Peyer's patch (tissue), 4 donors: ENCODE measurements at regions not wholly inside any gene's neighbourhood (a gene's known extent, or its start where the extent isn't known, plus 50 kb on each side); places are given as distances from the start of the nearest gene placed in this dataset.

ENCODE experiments used
- DNase-seq, 3 donors: peaks; one replicate each; pipeline ENCODE4 v3.0.0-alpha.2; 2017 to 2019
- H3K27ac ChIP-seq, 4 donors: fragments of 200-600 bp; sonication (generic); one replicate each; pipeline ENCODE4 v1.5.1; 2016 to 2019
- H3K27me3 ChIP-seq, 2 donors: fragments of 200-600 bp; sonication (generic); one replicate each; pipeline ENCODE4 v1.5.1; 2019
- H3K36me3 ChIP-seq, 3 donors: fragments of 200-600 bp; sonication (generic); one replicate each; pipeline ENCODE4 v1.5.1; 2016 to 2019
- H3K4me1 ChIP-seq, 4 donors: fragments of 200-600 bp; sonication (generic); one replicate each; pipeline ENCODE4 v1.5.1; 2016 to 2019
- H3K4me3 ChIP-seq, 4 donors: fragments of 200-600 bp; sonication (generic); 1 replicate in 3 of 4; 2 replicates in 1 of 4; pipeline ENCODE4 v1.5.1; 2016 to 2019; ENCODE audit warnings: mild to moderate bottlenecking in 1 of 4
- H3K9me3 ChIP-seq, 4 donors: fragments of 200-600 bp; sonication (generic); one replicate each; pipeline ENCODE4 v1.5.1; 2016 to 2019; ENCODE audit warnings: mild to moderate bottlenecking in 1 of 4
- POLR2A ChIP-seq, 2 donors: fragments of 450-650 bp; IDR thresholded peaks; one replicate each; pipeline ENCODE4 v1.5.1; 2017; ENCODE audit warnings: antibody characterized with exemption in 2 of 2, mild to moderate bottlenecking in 2 of 2, moderate library complexity in 2 of 2
- TF ChIP-seq, protein P1 (sequence below), 6 experiments: fragments of 450-650 bp in 4 of 6; fragments of 200-600 bp in 2 of 6; sonication (generic) in 1 of 6; IDR thresholded peaks; one replicate each; pipeline ENCODE4 v1.5.1; 2017 to 2019; ENCODE audit warnings: antibody characterized with exemption in 6 of 6, mild to moderate bottlenecking in 3 of 6, moderate library complexity in 1 of 6

DNA sequence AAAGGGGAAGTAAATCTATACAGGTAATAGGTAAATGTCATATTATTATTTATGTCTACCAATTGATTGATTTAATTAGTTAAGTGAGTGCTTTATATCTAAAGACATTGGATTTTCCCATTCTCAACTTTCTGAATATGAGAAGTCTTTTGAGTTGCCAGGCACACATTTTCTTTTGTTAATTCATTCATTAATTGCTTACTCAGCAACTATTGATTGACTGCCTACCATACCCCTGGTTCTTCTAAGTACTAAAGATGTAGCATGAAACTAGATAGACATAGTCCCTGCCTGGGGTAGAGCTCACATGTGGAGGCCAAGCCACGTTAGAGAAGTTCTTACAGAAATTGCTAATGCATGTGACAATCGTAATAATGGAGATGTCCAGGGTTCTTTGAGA, 253.1 kb upstream of the LYZL1 start:
- DNase-seq, result no peak
- no peaks in the 10 kb centered on the region for H3K4me1 ChIP-seq
- no peaks in the 10 kb centered on the region for H3K9me3 ChIP-seq
- H3K27ac ChIP-seq, result no peak overlapping the region
- no peaks in the 10 kb centered on the region for H3K36me3 ChIP-seq
- H3K27me3 ChIP-seq, result no peaks in the 10 kb centered on the region
- H3K4me3 ChIP-seq, result no peak overlapping the region
- no peak for TF ChIP-seq POLR2A (IDR thresholded peaks at IDR 0.05)

DNA sequence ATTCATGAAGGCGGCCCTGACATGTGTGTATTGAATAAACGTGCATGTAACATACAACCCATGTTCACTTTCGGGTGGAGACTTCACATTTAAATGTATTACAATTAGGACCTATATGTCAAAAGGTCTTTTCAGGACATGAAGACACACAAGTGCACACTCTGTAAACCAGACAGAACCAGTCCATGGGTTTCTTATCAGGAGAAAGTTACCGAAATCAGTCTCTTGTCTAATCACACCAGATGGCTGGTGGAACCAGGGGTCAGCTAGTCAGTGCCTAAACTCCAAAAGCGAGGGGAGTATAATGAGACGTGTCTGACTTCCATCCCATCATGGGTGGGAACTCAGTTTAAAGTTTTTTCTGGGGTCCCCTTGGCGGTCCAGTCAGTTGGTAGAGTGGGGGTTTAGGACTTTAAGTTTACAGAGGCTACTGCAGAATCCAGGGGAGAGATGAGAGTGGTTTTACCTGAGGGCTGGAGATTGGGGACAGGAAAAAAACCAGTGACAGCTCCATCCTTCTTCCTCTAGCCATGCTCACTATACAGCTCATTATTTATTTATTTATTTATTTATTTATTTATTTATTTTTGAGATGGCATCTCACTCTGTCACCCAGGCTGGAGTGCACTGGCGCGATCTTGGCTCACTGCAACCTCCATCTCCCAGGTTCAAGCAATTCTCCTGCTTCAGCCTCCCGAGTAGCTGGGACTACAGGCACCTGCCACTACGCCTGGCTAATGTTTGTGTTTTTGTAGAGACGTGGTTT, 251.3 kb upstream of the LYZL1 start:
- no peaks in the 10 kb centered on the region for H3K36me3 ChIP-seq
- TF ChIP-seq, protein P1, sequence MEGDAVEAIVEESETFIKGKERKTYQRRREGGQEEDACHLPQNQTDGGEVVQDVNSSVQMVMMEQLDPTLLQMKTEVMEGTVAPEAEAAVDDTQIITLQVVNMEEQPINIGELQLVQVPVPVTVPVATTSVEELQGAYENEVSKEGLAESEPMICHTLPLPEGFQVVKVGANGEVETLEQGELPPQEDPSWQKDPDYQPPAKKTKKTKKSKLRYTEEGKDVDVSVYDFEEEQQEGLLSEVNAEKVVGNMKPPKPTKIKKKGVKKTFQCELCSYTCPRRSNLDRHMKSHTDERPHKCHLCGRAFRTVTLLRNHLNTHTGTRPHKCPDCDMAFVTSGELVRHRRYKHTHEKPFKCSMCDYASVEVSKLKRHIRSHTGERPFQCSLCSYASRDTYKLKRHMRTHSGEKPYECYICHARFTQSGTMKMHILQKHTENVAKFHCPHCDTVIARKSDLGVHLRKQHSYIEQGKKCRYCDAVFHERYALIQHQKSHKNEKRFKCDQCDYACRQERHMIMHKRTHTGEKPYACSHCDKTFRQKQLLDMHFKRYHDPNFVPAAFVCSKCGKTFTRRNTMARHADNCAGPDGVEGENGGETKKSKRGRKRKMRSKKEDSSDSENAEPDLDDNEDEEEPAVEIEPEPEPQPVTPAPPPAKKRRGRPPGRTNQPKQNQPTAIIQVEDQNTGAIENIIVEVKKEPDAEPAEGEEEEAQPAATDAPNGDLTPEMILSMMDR (IDR thresholded peaks at IDR 0.05), result no peak
- no peak for TF ChIP-seq POLR2A (IDR thresholded peaks at IDR 0.05)
- H3K9me3 ChIP-seq, result no peaks in the 10 kb centered on the region
- DNase-seq, result no peak
- no peaks in the 10 kb centered on the region for H3K27me3 ChIP-seq
- no peak overlapping the region for H3K27ac ChIP-seq
- no peak overlapping the region for H3K4me3 ChIP-seq
- no peaks in the 10 kb centered on the region for H3K4me1 ChIP-seq

DNA sequence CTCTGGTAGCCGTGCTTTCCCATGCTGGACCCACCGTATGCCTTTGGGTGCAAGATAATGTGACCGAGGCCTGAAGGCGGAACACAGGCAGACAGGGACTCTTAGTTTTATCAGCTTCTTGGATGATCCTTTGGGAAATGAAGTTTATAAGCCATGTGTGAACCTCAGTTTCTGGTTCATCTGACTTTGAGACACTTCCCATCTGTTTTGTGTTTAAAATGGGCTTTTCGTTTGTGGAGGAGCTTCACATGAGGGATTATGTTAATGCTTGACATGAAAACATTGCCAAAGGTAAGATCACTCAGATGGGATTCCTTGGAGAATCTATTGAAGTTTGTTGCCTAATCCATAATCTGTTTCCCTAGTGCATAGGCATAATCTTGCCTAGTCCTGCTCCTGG, 249.8 kb upstream of the LYZL1 start:
- no peak overlapping the region for H3K4me3 ChIP-seq

DNA sequence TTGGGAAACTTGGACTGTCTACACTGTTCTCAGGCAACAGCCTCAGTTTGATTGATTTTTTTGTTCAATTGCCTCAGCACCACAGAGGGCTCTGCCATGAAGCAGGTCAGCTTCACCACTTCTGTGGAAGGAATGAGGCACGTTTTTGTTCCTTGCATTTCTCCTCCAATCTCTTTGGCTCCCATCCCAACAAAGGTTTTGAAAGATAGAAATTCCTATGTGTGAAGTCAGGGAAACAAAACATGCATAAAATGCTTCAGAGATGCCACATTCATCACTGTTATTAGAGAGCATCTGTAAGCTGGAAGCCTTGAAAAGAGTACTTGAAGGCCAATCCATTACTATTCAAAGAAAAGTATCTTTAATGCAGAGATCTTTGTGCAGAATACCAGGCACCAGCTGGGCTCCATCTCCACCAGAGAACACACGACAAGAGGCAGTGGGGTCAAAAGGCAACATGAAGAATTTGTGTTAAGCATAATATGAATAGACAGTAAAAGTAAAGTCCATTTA, 249.1 kb upstream of the LYZL1 start:
- no peak overlapping the region for H3K27ac ChIP-seq
- H3K27me3 ChIP-seq, result no peaks in the 10 kb centered on the region
- no peak for TF ChIP-seq POLR2A (IDR thresholded peaks at IDR 0.05)
- TF ChIP-seq, protein P1 (IDR thresholded peaks at IDR 0.05), result no peak
- H3K4me3 ChIP-seq, result no peak overlapping the region
- no peak for DNase-seq
- H3K4me1 ChIP-seq, result no peaks in the 10 kb centered on the region
- no peaks in the 10 kb centered on the region for H3K9me3 ChIP-seq
- H3K36me3 ChIP-seq, result no peaks in the 10 kb centered on the region

More for the DNA sequence above, 249.8 kb upstream of the LYZL1 start:
- Histone ChIP-seq H3K36me3 (no peaks in the 10 kb centered on the region), H3K27ac (no peak overlapping the region), H3K27me3 (no peaks in the 10 kb centered on the region), H3K4me1 (no peaks in the 10 kb centered on the region), H3K9me3 (no peaks in the 10 kb centered on the region)
- TF ChIP-seq POLR2A (IDR thresholded peaks at IDR 0.05), result no peak
- TF ChIP-seq, protein P1 (IDR thresholded peaks at IDR 0.05), result no peak
- DNase-seq, result no peak

DNA sequence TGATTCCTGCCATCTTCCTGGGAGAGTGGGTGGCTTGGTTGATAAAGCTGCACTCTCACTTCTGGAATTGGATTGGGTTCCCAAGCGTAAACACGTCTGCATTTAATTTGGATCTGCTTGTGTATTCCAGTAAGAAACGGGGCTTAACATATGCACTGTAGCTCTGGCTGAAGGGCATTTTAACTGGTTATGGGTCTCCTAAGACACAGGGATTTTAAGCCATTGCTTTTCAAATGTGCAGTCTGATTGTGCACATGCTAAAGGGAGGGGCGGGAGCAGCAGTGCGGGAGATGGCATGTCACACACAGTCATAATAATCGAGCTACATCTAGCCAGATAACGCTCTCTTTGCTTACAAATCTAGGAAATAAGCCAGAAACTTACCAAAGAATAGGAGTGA, 247.3 kb upstream of the LYZL1 start:
- Histone ChIP-seq H3K27me3 (no peaks in the 10 kb centered on the region), H3K27ac (no peak overlapping the region), H3K36me3 (no peaks in the 10 kb centered on the region), H3K9me3 (no peaks in the 10 kb centered on the region), H3K4me1 (no peaks in the 10 kb centered on the region), H3K4me3 (no peak overlapping the region)
- no peak for DNase-seq
- TF ChIP-seq, protein P1 (IDR thresholded peaks at IDR 0.05), result no peak
- TF ChIP-seq POLR2A (IDR thresholded peaks at IDR 0.05), result no peak

DNA sequence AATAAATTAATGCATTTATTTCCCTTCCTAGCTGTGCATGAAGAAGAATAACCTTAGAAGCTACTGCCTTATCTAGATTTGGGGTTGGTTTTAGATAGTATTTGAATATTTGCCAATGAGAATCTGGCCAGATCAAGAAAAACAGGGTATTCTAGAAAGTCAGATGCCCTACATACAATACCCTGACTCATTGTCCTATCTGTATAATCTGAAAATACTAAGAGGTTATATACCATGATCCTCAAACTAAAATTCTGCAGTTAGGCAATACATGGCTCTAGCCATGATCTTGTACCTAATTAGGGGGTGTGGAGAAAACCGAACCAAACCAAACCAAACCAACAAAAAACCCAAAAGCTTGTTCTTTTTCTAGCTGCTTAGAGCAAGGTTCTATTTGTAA, 240.4 kb upstream of the LYZL1 start:
- no peak overlapping the region for H3K27ac ChIP-seq
- H3K4me3 ChIP-seq, result no peak overlapping the region
- no peaks in the 10 kb centered on the region for H3K4me1 ChIP-seq
- no peaks in the 10 kb centered on the region for H3K27me3 ChIP-seq
- no peak for TF ChIP-seq POLR2A (IDR thresholded peaks at IDR 0.05)
- TF ChIP-seq, protein P1 (IDR thresholded peaks at IDR 0.05), result no peak
- H3K36me3 ChIP-seq, result no peaks in the 10 kb centered on the region
- H3K9me3 ChIP-seq, result no peaks in the 10 kb centered on the region
- no peak for DNase-seq
